Superior temporal gyrus (tissue), 1 donor: ENCODE measurements at regions not wholly inside any gene's neighbourhood (a gene's known extent, or its start where the extent isn't known, plus 50 kb on each side); places are given as distances from the start of the nearest gene placed in this dataset.

Source experiments
- DNase-seq: peaks from one replicate; pipeline ENCODE4 v3.0.0-alpha.2; 2016; ENCODE audit errors: extremely low spot score

DNA sequence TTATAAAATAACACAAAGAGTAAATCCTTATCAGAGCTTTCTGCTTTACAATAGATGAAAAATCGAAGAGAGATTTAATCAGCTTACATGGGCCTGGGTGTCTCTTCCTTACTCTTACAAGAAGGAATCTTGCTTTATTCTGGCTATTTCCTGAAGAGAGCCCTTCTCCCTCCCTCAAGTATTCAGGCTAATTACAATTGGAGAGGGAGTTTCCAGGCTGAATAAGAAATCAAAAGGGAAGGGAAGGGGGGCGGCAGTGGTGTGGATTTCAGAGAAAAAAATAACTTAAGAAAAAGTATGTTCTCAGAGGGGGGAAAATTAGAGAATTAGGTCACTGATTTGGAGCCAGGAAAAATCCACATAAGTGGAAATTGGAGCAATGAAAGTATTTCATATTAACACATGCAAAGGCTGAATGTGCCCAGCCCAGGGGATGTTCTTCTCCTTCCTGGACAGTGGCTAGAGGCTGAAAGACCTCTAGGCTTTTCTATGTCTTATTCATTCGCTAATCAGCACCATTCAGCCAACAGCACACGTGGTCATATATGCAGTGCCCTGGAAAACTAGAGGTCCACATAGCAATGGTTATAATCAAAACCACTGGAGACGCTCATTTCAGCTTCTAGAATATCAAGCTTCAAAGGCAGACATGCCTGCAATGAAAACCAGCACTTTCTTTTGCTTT, 158.9 kb upstream of the BTG1 start:
- DNase-seq: no peak

GRCh38 chr12:92302041-92302829, 156.6 kb upstream of the BTG1 start:
- no peak for DNase-seq

GRCh38 chr12:92301356-92301755, 155.7 kb upstream of the BTG1 start:
- DNase-seq: no peak

DNA sequence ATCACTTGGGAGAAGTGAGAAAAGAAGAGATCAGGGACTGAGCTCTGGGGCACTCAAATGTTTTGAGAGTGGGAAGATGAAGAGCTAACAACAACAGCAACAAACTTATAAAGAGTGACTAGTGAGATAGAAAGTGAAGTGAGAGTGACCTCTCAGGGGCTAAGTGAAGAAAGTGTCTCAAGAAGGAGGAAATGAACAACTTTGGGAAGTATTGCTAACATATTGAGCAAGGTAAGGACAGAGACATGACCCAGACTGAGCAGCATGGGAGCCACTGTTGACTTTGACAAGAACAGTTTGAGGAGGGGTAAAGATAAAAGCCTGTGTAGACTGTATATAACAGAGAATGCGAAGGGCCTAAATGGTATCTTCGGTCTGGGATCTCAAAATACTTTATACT, 155.1 kb upstream of the BTG1 start:
- DNase-seq: no peak

DNA sequence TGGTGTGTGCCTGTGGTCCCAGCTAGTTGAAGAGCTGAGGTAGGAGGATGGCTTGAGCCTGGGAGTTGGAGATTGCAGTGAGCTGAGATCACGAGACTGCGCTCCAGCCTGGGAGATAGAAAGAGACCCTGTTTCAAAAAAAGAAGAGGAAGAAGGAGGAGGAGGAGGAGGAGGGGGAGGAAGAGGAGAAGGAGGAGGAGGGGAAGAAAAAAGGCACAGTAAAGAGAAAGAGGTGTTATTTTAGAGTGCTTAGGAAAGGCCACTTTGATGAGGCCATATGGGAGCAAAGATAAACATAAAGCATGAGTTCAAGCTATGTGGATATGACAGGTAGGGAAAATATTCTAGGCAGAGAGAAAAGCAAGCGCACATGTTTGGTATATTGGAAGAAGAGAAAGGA, 154.1 kb upstream of the BTG1 start:
- DNase-seq: no peak

- no peak for DNase-seq
These were observed 153.7 kb upstream of the BTG1 start for GRCh38 chr12:92299344-92299743.

- no peak for DNase-seq
These were observed 152.5 kb upstream of the BTG1 start for GRCh38 chr12:92297932-92298696.

- no peak for DNase-seq
These were observed 151.8 kb upstream of the BTG1 start for GRCh38 chr12:92297405-92297804.

GRCh38 chr12:92295523-92295922, 149.9 kb upstream of the BTG1 start:
- no peak for DNase-seq

GRCh38 chr12:92294676-92295440, 149.2 kb upstream of the BTG1 start:
- no peak for DNase-seq

DNA sequence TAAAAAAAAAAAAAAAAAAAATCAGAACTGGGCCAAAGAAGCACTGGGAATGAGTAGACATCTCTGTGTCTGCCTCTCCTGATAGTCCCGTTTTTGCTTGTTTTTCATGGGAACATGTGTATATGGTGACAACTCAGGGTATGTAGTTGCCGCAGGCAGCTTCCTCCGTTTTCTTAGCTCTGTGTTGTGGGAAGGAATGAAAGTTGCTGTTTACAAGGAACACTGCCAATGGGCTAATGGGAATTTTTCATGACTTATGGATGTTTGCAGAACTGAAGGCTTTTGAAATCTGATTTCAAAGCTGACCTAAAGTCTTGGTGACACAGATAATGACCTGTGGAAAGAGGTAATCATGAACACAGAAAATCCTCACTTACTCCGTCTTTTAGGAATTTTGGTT, 146.4 kb upstream of the BTG1 start:
- no peak for DNase-seq

GRCh38 chr12:92290886-92291285, 145.2 kb upstream of the BTG1 start:
- DNase-seq: no peak

GRCh38 chr12:92290350-92290695, 144.7 kb upstream of the BTG1 start:
- no peak for DNase-seq

DNA sequence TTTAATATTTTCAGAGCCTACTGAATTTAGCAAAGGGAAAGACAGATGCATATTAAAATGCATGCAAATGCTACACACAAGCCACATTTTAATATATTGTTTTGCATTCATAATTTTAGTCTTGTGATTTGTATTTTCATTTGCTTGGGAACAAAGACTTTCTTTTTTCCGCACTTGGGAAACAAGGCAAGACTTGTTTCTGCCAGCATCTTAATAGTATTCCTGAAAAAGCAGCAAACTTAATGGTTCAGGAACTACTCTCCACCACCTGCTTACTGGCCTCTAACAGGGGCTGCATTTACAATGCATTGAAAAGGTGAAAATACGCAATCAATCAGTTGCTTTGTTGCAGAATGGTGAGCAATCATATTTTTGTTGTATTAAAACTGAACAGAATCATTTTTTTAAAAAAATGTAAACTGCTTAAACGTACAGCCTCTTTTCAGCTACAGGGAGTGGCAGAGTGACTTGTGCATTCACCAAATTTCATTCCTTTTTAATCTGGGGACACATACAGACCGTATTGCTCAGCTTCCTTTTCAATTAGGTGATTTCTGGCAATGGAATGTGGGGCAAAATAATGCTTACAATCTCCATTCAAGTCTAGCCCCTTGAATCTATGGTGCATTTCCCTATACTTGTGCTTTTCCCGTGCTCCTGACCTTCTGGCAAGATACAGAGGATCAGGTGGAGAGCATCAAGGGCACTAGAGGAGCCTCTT, 144.1 kb upstream of the BTG1 start:
- DNase-seq: no peak

GRCh38 chr12:92288561-92288960, 142.9 kb upstream of the BTG1 start:
- DNase-seq: peak; percentile 60

- no peak for DNase-seq
These were observed 132.8 kb upstream of the BTG1 start for GRCh38 chr12:92278378-92278828.

DNA sequence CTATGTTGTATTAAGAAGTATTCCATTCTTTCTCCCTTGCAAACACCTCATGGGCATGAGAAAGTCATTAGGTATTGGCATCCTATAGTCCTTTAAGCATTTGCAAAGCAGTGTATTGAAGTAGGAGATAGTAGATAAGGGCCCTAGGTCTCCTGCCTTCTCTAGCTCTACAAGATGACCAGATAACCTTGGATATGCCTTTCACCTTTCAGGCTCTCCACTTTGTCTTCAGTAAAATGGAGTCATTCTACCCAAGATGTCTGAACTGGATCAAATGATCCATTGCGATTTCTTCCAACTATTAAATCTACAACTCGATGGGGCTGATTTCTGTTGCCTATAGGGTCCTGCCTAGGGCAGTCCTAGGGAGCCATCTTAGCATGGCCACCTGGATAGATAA, 132.1 kb upstream of the BTG1 start:
- DNase-seq: no peak

GRCh38 chr12:92276276-92276675, 130.6 kb upstream of the BTG1 start:
- DNase-seq: peak; percentile 49

DNA sequence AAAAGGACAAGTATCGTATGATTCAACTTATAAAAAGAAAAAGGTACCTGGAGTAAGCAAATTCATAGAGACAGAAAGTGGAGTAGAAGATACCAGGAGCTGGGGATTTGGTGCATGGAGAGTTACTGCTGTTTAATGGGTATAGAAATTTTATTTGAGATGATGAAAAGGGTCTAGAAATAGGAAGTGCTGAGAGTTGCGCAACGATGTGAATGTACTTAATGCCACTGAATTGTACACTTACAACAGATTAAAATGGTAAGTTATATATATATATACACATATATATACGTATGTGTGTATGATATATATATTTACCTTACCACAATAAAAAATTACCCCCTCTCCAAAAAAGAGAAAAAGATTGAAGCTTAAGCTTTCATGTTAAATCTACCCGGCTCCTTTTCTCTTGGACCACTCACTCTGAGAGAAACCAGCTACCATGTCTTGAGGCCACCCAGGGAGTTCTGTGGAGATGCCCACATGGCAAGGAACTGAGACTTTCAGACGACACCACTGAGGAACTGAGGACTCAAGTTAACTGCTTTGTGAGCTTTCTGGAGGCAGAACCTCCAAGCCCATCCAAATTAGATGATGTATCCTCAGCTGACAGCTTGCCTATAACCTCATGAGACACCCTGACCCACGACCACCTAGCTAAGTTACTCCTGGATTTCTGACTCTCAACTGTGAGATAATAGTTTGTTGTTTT, 130.0 kb upstream of the BTG1 start:
- no peak for DNase-seq

DNA sequence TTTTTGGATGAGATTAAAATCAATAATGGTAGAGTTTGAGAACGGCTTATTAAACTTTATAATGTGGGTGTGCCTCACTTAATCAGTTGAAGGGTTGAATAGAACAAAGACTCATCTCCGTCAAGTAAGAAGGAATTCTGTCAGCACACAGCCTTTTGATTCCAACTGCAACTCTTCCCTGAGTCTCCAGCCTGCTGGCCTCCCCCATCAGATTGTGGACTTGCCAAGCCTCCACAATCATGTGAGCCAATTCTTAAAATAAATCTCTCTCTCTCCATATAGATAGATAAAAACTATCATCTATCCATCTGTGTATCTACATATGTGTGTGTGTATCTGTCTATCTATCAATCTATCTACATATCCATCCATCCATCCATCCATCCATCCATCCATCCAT, 127.4 kb upstream of the BTG1 start:
- no peak for DNase-seq
